ENCODE measurements at regions not wholly inside any gene's neighbourhood (a gene's known extent, or its start where the extent isn't known, plus 50 kb on each side); places are given as distances from the start of the nearest gene placed in this dataset.

DNA sequence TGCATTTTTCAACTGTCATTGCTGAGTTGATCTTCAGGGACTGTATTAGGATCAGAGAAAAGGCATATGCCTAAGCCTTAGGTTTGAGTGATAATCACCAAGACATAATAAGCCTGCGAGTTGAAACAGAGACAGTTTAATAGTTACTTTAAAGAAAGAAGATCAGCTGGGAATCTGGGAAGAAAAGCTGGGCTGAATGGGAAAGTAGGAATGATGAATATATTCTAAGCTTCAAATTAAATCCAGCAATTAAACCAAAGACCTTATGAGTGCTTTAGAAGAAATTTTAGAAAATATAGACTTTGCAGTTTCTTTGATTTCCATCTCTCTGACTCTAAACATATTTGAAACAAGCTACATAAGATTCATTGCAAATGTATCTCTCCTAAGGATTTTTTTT lies 222.3 kb downstream of the ENC1 start:
- Histone ChIP-seq H3K4me1 (no peaks in the 10 kb centered on the region), H3K4me3 (no peak overlapping the region), H3K36me3 (replicated peaks) (no peaks in the 10 kb centered on the region), H3K9me3 (no peaks in the 10 kb centered on the region), H3K27me3 (ENCODE audit: low read depth) (no peaks in the 10 kb centered on the region; the same call in 1 of the 2 replicates)
- no peak for DNase-seq (ENCODE audit: low spot score in 2 of 2)
- in situ Hi-C loops (cut with MboI; ENCODE audit: low sequenced_read_pairs) = no loop called here

DNA sequence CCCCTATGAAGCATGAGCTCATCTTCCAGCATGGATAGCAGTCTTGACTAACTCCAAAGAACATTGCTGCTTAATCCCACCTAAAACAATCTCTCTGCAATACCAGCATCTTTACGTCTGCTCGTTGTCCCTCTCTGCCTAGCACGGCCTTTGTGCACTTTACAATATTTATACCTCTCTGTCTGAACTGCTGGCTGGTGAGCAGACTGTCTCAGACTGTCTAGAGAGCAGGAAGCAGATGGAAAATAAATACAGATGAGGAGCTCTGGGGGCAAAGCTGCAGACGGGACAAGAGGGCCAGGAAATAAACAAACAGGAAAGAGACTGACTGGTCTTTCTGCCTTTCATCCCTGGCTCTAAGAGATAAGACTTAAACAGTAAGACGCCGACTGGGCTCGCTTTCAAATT lies 224.8 kb downstream of the ENC1 start:
- H3K4me1 ChIP-seq = no peaks in the 10 kb centered on the region
- H3K36me3 ChIP-seq (replicated peaks) = no peaks in the 10 kb centered on the region
- no peak for DNase-seq (ENCODE audit: low spot score in 2 of 2)
- H3K4me3 ChIP-seq = no peak overlapping the region
- in situ Hi-C loops (cut with MboI; ENCODE audit: low sequenced_read_pairs) = no loop called here
- no peaks in the 10 kb centered on the region; the same call in 1 of the 2 replicates for H3K27me3 ChIP-seq (ENCODE audit: low read depth)
- no peaks in the 10 kb centered on the region for H3K9me3 ChIP-seq

DNA sequence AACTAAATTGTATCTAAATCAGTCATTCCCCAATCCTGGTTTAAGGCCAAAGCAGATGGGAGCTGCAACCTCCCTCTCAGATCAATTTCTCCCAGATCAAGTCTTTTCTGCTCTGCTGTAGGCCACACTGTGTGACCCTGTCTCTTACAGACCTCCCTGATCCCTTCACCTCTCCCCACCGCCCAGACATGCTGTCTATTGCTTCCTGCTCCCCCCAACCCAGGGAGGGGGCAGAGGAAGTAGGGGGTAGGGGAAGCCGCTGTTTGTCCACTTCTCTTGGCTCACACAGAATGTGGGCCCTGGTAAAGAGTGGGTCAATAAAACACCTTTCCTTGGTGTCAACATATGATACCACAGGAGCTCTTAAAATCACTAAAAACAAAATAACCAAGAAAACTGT lies 226.3 kb downstream of the ENC1 start:
- Histone ChIP-seq H3K36me3 (replicated peaks) (no peaks in the 10 kb centered on the region), H3K27me3 (ENCODE audit: low read depth) (no peaks in the 10 kb centered on the region; the same call in 1 of the 2 replicates), H3K4me1 (no peaks in the 10 kb centered on the region), H3K4me3 (no peak overlapping the region), H3K9me3 (no peaks in the 10 kb centered on the region)
- no peak for DNase-seq (ENCODE audit: low spot score in 2 of 2)
- in situ Hi-C loops (cut with MboI; ENCODE audit: low sequenced_read_pairs) = no loop called here

DNA sequence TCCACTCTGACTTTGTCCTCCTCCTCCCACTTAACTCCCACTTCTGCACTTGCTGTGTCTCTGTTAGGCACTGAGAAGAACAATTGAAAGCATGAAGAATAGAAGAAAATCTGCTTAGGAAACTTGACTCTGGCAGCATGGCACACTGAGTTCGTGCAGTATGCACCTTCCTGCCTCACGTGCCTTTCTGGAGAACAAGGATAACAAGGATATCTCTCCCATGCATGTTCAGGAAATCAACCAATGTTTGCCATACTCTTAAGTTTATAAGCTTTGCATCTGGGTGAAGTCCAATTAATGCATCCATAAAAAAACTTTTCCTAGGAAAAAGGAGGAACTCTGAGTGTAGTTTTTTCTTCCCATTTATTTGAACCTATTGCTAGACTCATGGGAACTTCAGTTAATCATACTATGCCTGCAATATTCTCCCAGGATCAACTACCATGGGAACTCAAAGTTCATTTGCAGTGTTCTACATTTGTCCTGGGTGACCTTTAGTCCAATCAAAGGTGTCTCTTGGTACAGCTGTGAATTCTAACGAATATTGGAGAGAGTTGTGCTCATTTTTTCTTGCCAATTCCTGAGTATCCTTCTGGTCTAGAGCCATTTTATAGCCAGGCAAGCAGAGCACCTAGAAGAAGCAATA lies 227.0 kb downstream of the ENC1 start:
- no peak for DNase-seq (ENCODE audit: low spot score in 2 of 2)
- H3K4me1 ChIP-seq = no peaks in the 10 kb centered on the region
- no peaks in the 10 kb centered on the region for H3K36me3 ChIP-seq (replicated peaks)
- no peaks in the 10 kb centered on the region for H3K9me3 ChIP-seq
- in situ Hi-C loops (cut with MboI; ENCODE audit: low sequenced_read_pairs) = no loop called here
- no peaks in the 10 kb centered on the region; the same call in 1 of the 2 replicates for H3K27me3 ChIP-seq (ENCODE audit: low read depth)
- H3K4me3 ChIP-seq = no peak overlapping the region

DNA sequence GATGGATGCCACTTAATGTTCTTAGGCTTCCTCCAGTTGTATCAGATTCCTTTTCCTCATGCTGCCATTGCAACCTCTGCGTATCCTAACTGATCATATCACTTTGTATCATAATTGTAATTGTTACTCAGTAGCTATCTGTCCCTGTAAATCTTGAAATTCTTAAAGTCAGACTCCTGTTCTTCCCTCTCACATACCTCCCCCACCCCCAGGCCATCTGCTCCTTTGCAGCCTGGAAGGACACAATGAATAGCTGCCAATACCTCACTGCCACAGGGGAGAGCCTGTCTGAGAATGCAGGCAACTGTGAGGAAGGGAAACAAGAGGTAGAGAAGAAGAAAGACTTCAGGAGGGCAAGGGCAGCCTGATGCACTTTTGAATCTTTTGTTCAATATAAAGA lies 228.5 kb downstream of the ENC1 start:
- no peaks in the 10 kb centered on the region for H3K4me1 ChIP-seq
- H3K9me3 ChIP-seq = no peaks in the 10 kb centered on the region
- H3K4me3 ChIP-seq = no peak overlapping the region
- no peaks in the 10 kb centered on the region; the same call in 1 of the 2 replicates for H3K27me3 ChIP-seq (ENCODE audit: low read depth)
- no peak for DNase-seq (ENCODE audit: low spot score in 2 of 2)
- no peaks in the 10 kb centered on the region for H3K36me3 ChIP-seq (replicated peaks)
- in situ Hi-C loops (cut with MboI; ENCODE audit: low sequenced_read_pairs) = no loop called here

DNA sequence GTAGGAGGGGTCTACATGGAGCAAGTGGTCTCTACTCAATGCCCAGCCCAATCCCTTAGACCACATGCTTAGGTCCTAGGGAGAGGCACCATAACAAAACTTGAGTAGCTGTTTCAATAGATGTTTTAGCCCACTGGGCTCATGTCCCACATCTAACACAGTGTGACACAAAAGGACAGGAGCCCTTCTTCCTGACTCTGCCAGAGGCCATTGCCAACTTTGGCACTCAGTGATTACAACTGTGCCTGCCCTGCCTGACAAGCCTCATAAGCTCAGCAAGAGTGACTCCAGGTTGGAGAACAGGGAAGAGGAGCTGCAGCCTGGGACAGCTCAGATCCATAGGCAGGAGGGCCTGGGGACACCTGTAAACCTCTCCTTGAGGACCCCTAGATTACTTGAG lies 230.8 kb downstream of the ENC1 start:
- Histone ChIP-seq H3K4me3 (no peak overlapping the region), H3K27me3 (ENCODE audit: low read depth) (no peaks in the 10 kb centered on the region; the same call in 1 of the 2 replicates), H3K9me3 (no peaks in the 10 kb centered on the region), H3K36me3 (replicated peaks) (no peaks in the 10 kb centered on the region), H3K4me1 (no peaks in the 10 kb centered on the region)
- no peak for DNase-seq (ENCODE audit: low spot score in 2 of 2)
- in situ Hi-C loops (cut with MboI; ENCODE audit: low sequenced_read_pairs) = no loop called here

DNA sequence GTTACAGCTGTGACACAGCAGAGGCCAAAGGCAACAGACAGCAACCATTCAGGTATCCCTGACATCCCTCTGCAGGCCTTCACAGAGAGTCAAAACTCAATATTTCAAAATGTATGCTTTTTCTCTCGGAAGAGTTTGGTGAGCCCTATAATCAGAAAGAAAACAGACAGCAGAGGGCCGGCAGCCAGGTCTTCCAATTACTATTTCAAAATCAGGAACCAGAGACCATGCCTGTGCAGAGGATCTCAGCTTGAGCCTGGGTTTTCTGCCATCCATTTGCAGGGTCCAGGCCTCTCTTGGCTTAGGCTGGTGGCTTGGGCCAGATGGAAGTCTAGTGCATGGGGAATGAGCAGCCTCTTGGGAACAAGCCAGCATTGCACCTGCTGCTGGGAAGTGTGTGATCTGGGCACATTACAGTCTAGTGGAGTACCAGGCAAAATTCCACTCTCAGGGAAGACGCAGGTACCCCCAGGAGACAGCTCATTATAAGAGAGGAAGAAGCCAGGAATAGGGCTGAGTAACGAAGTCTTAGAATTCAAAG lies 231.3 kb downstream of the ENC1 start:
- no peak overlapping the region for H3K4me3 ChIP-seq
- no peaks in the 10 kb centered on the region for H3K36me3 ChIP-seq (replicated peaks)
- in situ Hi-C loops (cut with MboI; ENCODE audit: low sequenced_read_pairs) = no loop called here
- no peak for DNase-seq (ENCODE audit: low spot score in 2 of 2)
- H3K27me3 ChIP-seq (ENCODE audit: low read depth) = no peaks in the 10 kb centered on the region; the same call in 1 of the 2 replicates
- no peaks in the 10 kb centered on the region for H3K4me1 ChIP-seq
- no peaks in the 10 kb centered on the region for H3K9me3 ChIP-seq

DNA sequence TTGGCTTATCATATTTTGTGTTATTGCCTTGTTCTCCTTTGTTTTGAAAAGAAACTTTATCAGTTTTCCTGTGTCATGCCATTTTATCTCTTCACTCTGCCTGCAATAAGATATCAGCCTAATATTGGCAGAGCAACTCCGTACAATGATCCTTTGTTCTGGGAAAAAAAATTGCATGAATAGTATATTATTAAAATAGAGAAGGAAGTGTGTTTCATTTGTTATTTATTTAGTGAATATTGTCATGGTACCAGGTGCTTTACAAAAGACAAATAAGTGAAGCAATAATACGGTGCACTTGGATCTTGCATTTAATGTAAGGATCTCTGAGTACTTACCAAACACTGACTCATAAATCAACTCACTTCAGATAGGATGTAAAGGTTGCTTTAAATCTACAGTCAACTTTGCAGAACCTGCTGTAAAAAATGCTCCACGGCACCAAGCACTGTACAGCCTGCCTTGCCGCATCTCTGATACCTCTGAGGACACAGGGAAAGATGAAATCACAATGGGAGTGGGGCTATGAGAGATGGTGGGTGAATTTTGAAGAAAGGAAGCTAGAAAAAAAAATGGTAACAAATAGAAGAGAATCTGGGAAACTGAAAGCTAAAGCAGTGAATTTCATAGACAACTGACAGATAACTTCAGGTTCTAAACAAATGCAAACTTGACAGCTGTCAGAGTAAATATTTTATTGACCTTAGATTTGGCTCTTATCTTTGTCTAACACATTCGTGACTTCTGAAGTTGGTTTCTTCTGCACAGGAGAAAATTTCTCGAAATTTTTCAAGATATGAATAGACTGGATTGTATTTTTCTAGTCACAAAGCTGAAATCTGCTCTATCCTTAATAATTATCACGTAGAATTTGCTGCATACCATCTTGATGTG lies 232.1 kb downstream of the ENC1 start:
- in situ Hi-C loops (cut with MboI; ENCODE audit: low sequenced_read_pairs) = no loop called here
- Histone ChIP-seq H3K4me3 (no peak overlapping the region), H3K4me1 (no peaks in the 10 kb centered on the region), H3K27me3 (ENCODE audit: low read depth) (no peaks in the 10 kb centered on the region; the same call in 1 of the 2 replicates), H3K9me3 (no peaks in the 10 kb centered on the region), H3K36me3 (replicated peaks) (no peaks in the 10 kb centered on the region)
- DNase-seq (ENCODE audit: low spot score in 2 of 2) = no peak

DNA sequence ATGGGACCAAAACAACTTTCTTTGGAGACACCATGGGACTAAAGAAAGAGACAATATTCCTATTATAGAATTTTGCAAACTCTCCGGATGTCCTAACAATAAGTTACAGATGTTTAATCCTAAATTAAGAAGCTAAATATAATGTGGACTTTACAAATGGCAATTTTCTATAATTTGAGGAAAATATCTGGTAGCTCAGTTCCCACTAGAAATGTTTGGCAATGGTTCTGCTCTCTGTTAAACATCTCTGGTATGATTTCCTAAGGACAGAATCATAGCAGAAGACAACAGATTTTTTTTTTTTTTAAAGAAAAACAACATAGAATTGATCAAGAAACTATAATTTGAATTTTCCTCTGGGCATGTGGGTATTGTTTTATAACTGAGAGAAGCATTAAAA lies 232.8 kb downstream of the ENC1 start:
- Histone ChIP-seq H3K27me3 (ENCODE audit: low read depth) (no peaks in the 10 kb centered on the region; the same call in 1 of the 2 replicates), H3K4me1 (no peaks in the 10 kb centered on the region), H3K4me3 (no peak overlapping the region), H3K9me3 (no peaks in the 10 kb centered on the region), H3K36me3 (replicated peaks) (no peaks in the 10 kb centered on the region)
- in situ Hi-C loops (cut with MboI; ENCODE audit: low sequenced_read_pairs) = no loop called here
- DNase-seq (ENCODE audit: low spot score in 2 of 2) = no peak

DNA sequence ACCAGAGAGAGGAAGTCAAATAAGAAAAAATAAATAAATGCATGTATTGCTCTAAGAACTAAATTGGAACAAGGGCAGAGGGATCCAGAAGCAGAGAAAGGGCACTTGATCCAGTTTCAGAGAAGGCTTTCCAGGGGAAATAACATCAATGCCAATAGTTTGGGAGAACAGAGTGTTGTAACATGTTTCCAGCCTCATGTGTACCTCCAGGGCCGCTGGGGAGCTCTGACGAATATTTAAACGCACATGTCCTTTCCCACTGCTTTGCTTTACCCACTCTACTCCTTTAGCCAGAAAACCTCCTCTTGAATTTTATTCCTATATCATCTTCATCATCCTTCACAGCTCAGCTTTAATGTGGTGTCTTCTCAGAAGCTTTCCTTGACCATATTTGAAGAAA lies 233.7 kb downstream of the ENC1 start:
- no peaks in the 10 kb centered on the region; the same call in 1 of the 2 replicates for H3K27me3 ChIP-seq (ENCODE audit: low read depth)
- H3K4me3 ChIP-seq = no peak overlapping the region
- in situ Hi-C loops (cut with MboI; ENCODE audit: low sequenced_read_pairs) = no loop called here
- H3K9me3 ChIP-seq = no peaks in the 10 kb centered on the region
- no peak for DNase-seq (ENCODE audit: low spot score in 2 of 2)
- H3K4me1 ChIP-seq = no peaks in the 10 kb centered on the region
- H3K36me3 ChIP-seq (replicated peaks) = no peaks in the 10 kb centered on the region

DNA sequence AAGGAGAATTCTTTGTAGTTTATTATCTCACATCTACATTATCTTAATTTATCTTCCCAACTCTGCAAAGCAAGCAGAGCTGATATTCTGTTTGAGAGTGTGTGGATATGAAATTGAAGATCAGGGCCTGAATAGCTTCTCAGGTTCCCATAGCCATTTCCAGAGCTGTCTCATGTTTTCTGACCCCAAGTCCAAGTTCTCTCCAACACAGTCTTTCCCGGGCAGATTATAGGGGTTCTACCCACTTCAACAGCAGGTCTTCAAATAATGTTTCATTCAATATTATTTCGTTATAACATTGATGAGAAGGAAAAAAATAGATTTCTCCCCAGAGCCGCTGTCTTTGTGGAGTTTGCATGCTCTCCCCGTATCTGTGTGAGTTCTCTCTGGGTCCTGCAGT lies 234.9 kb downstream of the ENC1 start:
- H3K27me3 ChIP-seq (ENCODE audit: low read depth) = no peaks in the 10 kb centered on the region
- no peaks in the 10 kb centered on the region for H3K36me3 ChIP-seq (replicated peaks)
- in situ Hi-C loops (cut with MboI; ENCODE audit: low sequenced_read_pairs) = no loop called here
- H3K4me1 ChIP-seq = no peaks in the 10 kb centered on the region
- no peak overlapping the region for H3K4me3 ChIP-seq
- no peak for DNase-seq (ENCODE audit: low spot score in 2 of 2)
- H3K9me3 ChIP-seq = no peaks in the 10 kb centered on the region

DNA sequence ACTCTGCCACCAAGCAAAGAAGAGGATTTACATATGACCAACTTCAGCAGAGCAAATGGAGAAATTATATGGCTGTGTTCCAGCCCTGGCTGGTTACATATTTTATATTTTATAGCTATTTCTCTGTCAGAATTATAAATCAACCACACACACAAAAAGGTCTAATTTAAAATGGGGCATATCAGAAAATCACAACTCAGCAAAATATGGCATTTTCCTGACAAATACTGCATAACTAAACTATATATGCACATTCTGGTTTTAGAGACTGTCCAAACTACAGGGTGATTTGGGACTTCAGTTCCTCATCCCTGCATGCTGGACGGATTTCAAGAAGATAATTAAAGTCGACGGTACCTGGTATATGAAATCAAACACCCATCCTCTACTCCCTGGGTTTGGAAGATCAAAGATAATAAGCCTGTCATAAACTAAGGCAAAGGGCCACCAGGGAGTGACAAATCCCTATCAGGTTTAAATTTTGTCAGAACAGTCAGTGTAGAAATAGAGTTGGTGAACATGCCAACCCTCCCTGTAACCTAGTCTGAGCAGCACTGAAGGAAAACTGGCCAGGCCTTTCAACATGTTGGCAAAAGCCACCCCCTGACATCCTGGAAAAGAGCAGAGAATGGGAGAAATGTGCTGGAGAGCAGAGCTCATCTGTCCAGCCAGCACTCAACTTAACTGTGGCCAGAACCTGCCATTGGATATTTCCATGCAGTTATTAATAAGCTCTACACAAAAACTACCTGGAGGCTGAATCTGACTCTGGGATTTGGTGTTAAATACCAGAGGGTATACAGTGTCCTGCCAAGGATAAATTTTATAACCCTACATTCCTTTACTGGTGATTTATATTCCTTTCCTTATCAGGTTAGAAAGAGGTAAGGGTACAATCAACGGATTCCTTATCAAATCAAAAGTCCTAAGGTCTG lies 235.7 kb downstream of the ENC1 start:
- Histone ChIP-seq H3K36me3 (replicated peaks) (no peaks in the 10 kb centered on the region), H3K4me3 (no peak overlapping the region), H3K27me3 (ENCODE audit: low read depth) (no peaks in the 10 kb centered on the region), H3K9me3 (no peaks in the 10 kb centered on the region), H3K4me1 (no peaks in the 10 kb centered on the region)
- DNase-seq (ENCODE audit: low spot score in 2 of 2) = no peak
- in situ Hi-C loops (cut with MboI; ENCODE audit: low sequenced_read_pairs) = no loop called here

DNA sequence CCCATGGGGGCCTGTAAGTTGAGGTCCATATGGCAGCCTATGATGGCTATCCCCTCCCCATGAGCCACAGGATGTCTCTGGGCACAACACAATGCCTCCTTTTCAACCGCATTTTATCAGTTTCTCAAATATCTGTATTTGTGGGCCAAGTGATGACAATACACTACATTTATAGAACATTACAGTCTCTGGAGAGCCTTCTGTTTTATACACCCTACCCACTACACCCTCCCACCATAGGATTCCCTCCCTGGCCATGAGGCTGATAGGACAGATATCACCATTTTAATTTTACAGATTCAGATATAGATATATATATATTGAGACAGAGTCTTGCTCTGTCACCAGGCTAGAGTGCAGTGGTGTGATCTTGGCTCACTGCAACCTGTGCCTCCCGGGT lies 236.8 kb downstream of the ENC1 start:
- in situ Hi-C loops (cut with MboI; ENCODE audit: low sequenced_read_pairs) = no loop called here
- no peak for DNase-seq (ENCODE audit: low spot score in 2 of 2)
- Histone ChIP-seq H3K4me1 (no peaks in the 10 kb centered on the region), H3K4me3 (no peak overlapping the region), H3K36me3 (replicated peaks) (no peaks in the 10 kb centered on the region), H3K27me3 (ENCODE audit: low read depth) (no peaks in the 10 kb centered on the region), H3K9me3 (no peaks in the 10 kb centered on the region)
